GM23338 (cell line): ENCODE measurements at regions not wholly inside any gene's neighbourhood (a gene's known extent, or its start where the extent isn't known, plus 50 kb on each side); places are given as distances from the start of the nearest gene placed in this dataset.
A peak's percentile ranks its signal among the peaks of the same experiment; 100 is the strongest.

Experiments
- ATAC-seq: fragments of 200-7000 bp; cut with Tn5 transposase; 3 replicates; pipeline ENCODE4 v1.9.1; 2020
- DNase-seq: peaks from one replicate; pipeline ENCODE4 v3.0.0-alpha.2; 2015; ENCODE audit warnings: low spot score
- H2AFZ ChIP-seq: fragments of 200-600 bp; sonication (generic); 2 replicates; pipeline ENCODE4 v1.8.0; 2016; ENCODE audit warnings: antibody characterized with exemption, mild to moderate bottlenecking, moderate library complexity
- H3F3A ChIP-seq: fragments of 200-600 bp; sonication (generic); replicated peaks from 2 replicates; pipeline ENCODE4 v1.8.0; 2017; ENCODE audit warnings: antibody characterized with exemption, mixed run types, low read depth
- H3K27ac ChIP-seq: fragments of 200-600 bp; sonication (generic); 2 replicates; pipeline ENCODE4 v1.6.1; 2016; ENCODE audit warnings: low read depth
- H3K27me3 ChIP-seq: fragments of 200-600 bp; sonication (generic); 2 replicates; pipeline ENCODE4 v1.8.0; 2016; ENCODE audit warnings: mild to moderate bottlenecking, mixed run types, moderate library complexity; ENCODE audit not compliant: insufficient read depth
- H3K36me3 ChIP-seq: fragments of 200-600 bp; sonication (generic); 2 replicates; pipeline ENCODE4 v1.8.0; 2016; ENCODE audit warnings: mild to moderate bottlenecking; ENCODE audit not compliant: insufficient read depth
- H3K4me1 ChIP-seq: fragments of 200-600 bp; sonication (generic); 2 replicates; pipeline ENCODE4 v1.8.0; 2016; ENCODE audit warnings: mild to moderate bottlenecking, moderate library complexity; ENCODE audit not compliant: insufficient read depth
- H3K4me2 ChIP-seq: fragments of 200-600 bp; sonication (generic); 2 replicates; pipeline ENCODE4 v1.7.1; 2017; ENCODE audit warnings: mixed run types
- H3K4me3 ChIP-seq: fragments of 200-600 bp; sonication (generic); 2 replicates; pipeline ENCODE4 v1.6.1; 2016; ENCODE audit warnings: mixed run types
- H3K79me2 ChIP-seq: fragments of 200-600 bp; sonication (generic); replicated peaks from 2 replicates; pipeline ENCODE4 v1.8.0; 2017; ENCODE audit warnings: mild to moderate bottlenecking; ENCODE audit not compliant: insufficient read depth
- H3K9me2 ChIP-seq: fragments of 200-600 bp; sonication (generic); 2 replicates; pipeline ENCODE4 v1.8.0; 2017; ENCODE audit not compliant: insufficient read depth
- H4K20me1 ChIP-seq: fragments of 200-600 bp; sonication (generic); replicated peaks from 2 replicates; pipeline ENCODE4 v1.8.0; 2017; ENCODE audit warnings: mild to moderate bottlenecking; ENCODE audit not compliant: insufficient read depth
- H3K27ac Mint-ChIP-seq: 2 replicates; pipeline ENCODE4 v1.8.0; 2020; ENCODE audit warnings: inconsistent platforms, mild to moderate bottlenecking, moderate library complexity, mixed read lengths
- H3K27me3 Mint-ChIP-seq: 3 replicates; pipeline ENCODE4 v1.8.0; 2022; ENCODE audit warnings: low read depth, mild to moderate bottlenecking, moderate library complexity, mixed read lengths, inconsistent platforms; ENCODE audit not compliant: insufficient read depth, poor library complexity
- H3K36me3 Mint-ChIP-seq: 3 replicates; pipeline ENCODE4 v1.8.0; 2021; ENCODE audit warnings: low read depth, mild to moderate bottlenecking, inconsistent platforms, moderate library complexity, mixed read lengths
- H3K4me1 Mint-ChIP-seq: 3 replicates; pipeline ENCODE4 v1.8.0; 2020; ENCODE audit warnings: mild to moderate bottlenecking, inconsistent platforms, mixed read lengths
- H3K4me3 Mint-ChIP-seq: 3 replicates; pipeline ENCODE4 v1.8.0; 2021; ENCODE audit warnings: moderate library complexity, mild to moderate bottlenecking, inconsistent platforms, mixed read lengths
- H3K9me3 Mint-ChIP-seq: 3 replicates; pipeline ENCODE4 v1.8.0; 2020; ENCODE audit warnings: moderate library complexity, mild to moderate bottlenecking, inconsistent platforms, mixed read lengths
- CREB1 ChIP-seq: fragments of 250-450 bp; sonication (Bioruptor Pico); IDR thresholded peaks from 2 replicates; pipeline ENCODE4 v1.5.0; 2020; ENCODE audit warnings: low read depth, mild to moderate bottlenecking, moderate library complexity
- ETS1 ChIP-seq: IDR thresholded peaks from 2 replicates; pipeline ENCODE4 v1.6.1; 2016; ENCODE audit warnings: antibody characterized with exemption
- EZH2phosphoT487 ChIP-seq: fragments of 200-600 bp; sonication (generic); IDR thresholded peaks from one replicate; pipeline ENCODE4 v1.8.1; 2018; ENCODE audit warnings: antibody characterized with exemption; ENCODE audit not compliant: unreplicated experiment
- JUNB ChIP-seq: IDR thresholded peaks from one replicate; pipeline ENCODE4 v1.6.1; 2016; ENCODE audit warnings: antibody characterized with exemption; ENCODE audit not compliant: unreplicated experiment
- NANOG ChIP-seq: IDR thresholded peaks from 2 replicates; pipeline ENCODE4 v1.6.1; 2016; ENCODE audit warnings: antibody characterized with exemption, borderline replicate concordance
- POLR2AphosphoS5 ChIP-seq: IDR thresholded peaks from 2 replicates; pipeline ENCODE4 v1.6.1; 2016; ENCODE audit warnings: antibody characterized with exemption, low read depth
- REST ChIP-seq: IDR thresholded peaks from one replicate; pipeline ENCODE4 v1.6.1; 2018; ENCODE audit warnings: antibody characterized with exemption; ENCODE audit not compliant: unreplicated experiment
- STAT1 ChIP-seq: IDR thresholded peaks from one replicate; pipeline ENCODE4 v1.6.1; 2016; ENCODE audit warnings: antibody characterized with exemption; ENCODE audit not compliant: unreplicated experiment
- ZNF331 ChIP-seq: fragments of 250-450 bp; sonication (Bioruptor Pico); IDR thresholded peaks from 2 replicates; pipeline ENCODE4 v1.5.0; 2020; ENCODE audit warnings: low read depth, mild to moderate bottlenecking, moderate library complexity
- ZNF462 ChIP-seq: fragments of 250-450 bp; sonication (Bioruptor Pico); IDR thresholded peaks from 2 replicates; pipeline ENCODE4 v1.5.0; 2020; ENCODE audit warnings: mild to moderate bottlenecking, moderate library complexity

GRCh38 chr10:128514536-128514935 is 388.3 kb upstream of the MKI67 start:
- DNase-seq (no peak), ATAC-seq (no peak)
- H3K36me3 ChIP-seq = no peaks in the 10 kb centered on the region
- H3F3A ChIP-seq = no peaks in the 10 kb centered on the region
- H4K20me1 ChIP-seq = no peaks in the 10 kb centered on the region
- TF ChIP-seq JUNB (no peak), ETS1 (no peak), CREB1 (CRISPR knock-in tag) (no peak), POLR2AphosphoS5 (no peak), STAT1 (no peak), ZNF331 (no peak)
- H3K36me3 Mint-ChIP-seq = no peaks in the 10 kb centered on the region
- peaks cover 14% of the 10 kb centered on the region for H3K27me3 Mint-ChIP-seq
- H3K27me3 ChIP-seq = no peaks in the 10 kb centered on the region
- H3K4me3 ChIP-seq = no peak overlapping the region
- no peak overlapping the region for H3K27ac ChIP-seq
- H3K4me3 Mint-ChIP-seq = no peak overlapping the region
- no peaks in the 10 kb centered on the region for H3K79me2 ChIP-seq
- H3K4me1 ChIP-seq = no peaks in the 10 kb centered on the region
- no peak overlapping the region for H3K4me2 ChIP-seq
- peaks cover 3% of the 10 kb centered on the region; the same call in 1 of the 2 replicates for H3K9me2 ChIP-seq
- H2AFZ ChIP-seq = no peak overlapping the region
- no peak overlapping the region for H3K27ac Mint-ChIP-seq
- H3K9me3 Mint-ChIP-seq = no peaks in the 10 kb centered on the region
- peaks cover 3% of the 10 kb centered on the region; the same call in 2 of the 3 replicates for H3K4me1 Mint-ChIP-seq

GRCh38 chr10:128516180-128516579 is 390.0 kb upstream of the MKI67 start:
- no peaks in the 10 kb centered on the region for H3F3A ChIP-seq
- Mint-ChIP-seq H3K4me1 (peaks cover 3% of the 10 kb centered on the region; the same call in 2 of the 3 replicates), H3K27ac (no peak overlapping the region), H3K9me3 (peaks cover 7% of the 10 kb centered on the region; the same call in 1 of the 3 replicates), H3K36me3 (peaks cover 6% of the 10 kb centered on the region; the same call in 1 of the 3 replicates), H3K4me3 (no peak overlapping the region), H3K27me3 (peaks cover 14% of the 10 kb centered on the region)
- DNase-seq = no peak
- H3K79me2 ChIP-seq = no peaks in the 10 kb centered on the region
- H4K20me1 ChIP-seq = no peaks in the 10 kb centered on the region
- no peak overlapping the region for H3K27ac ChIP-seq
- H3K4me1 ChIP-seq = no peaks in the 10 kb centered on the region
- H3K36me3 ChIP-seq = no peaks in the 10 kb centered on the region
- H3K9me2 ChIP-seq = peaks cover 3% of the 10 kb centered on the region; the same call in 1 of the 2 replicates
- H2AFZ ChIP-seq = peak overlapping the region; percentile 7; the same call in 1 of the 2 replicates
- H3K4me2 ChIP-seq = no peak overlapping the region
- H3K4me3 ChIP-seq = no peak overlapping the region
- ATAC-seq = no peak
- no peaks in the 10 kb centered on the region for H3K27me3 ChIP-seq
- TF ChIP-seq ETS1 (no peak), POLR2AphosphoS5 (no peak), CREB1 (CRISPR knock-in tag) (no peak), NANOG (no peak), ZNF462 (no peak), ZNF331 (no peak), STAT1 (no peak), REST (no peak), EZH2phosphoT487 (no peak)
